ENCODE measurements at regions not wholly inside any gene's neighbourhood (a gene's known extent, or its start where the extent isn't known, plus 50 kb on each side); places are given as distances from the start of the nearest gene placed in this dataset.

- TF ChIP-seq Cebpa-rat (IDR thresholded peaks at IDR 0.05), result no peak
- Histone ChIP-seq H3K4me1 (no peaks in the 10 kb centered on the region), H3K36me3 (no peaks in the 10 kb centered on the region), H4K20me1 (no peaks in the 10 kb centered on the region), H3K9ac (no peak overlapping the region), H3K27ac (no peak overlapping the region), H3K9me3 (replicated peaks in 1 of 11) (no peaks in the 10 kb centered on the region), H3K4me3 (no peak overlapping the region), H3K27me3 (no peaks in the 10 kb centered on the region), H3K4me2 (no peak overlapping the region)
These were observed 298.1 kb downstream of the TGFB2 start for GRCh38 chr1:218643281-218643680.

- Histone ChIP-seq H3K4me2 (no peak overlapping the region), H3K27ac (no peak overlapping the region), H3K27me3 (no peaks in the 10 kb centered on the region), H3K9me3 (replicated peaks in 1 of 11) (no peaks in the 10 kb centered on the region), H3K36me3 (no peaks in the 10 kb centered on the region), H3K4me1 (no peaks in the 10 kb centered on the region), H3K9ac (no peak overlapping the region), H4K20me1 (no peaks in the 10 kb centered on the region), H3K4me3 (no peak overlapping the region)
- no peak for TF ChIP-seq Cebpa-rat (IDR thresholded peaks at IDR 0.05)
These were observed 298.8 kb downstream of the TGFB2 start for GRCh38 chr1:218643926-218644325.

GRCh38 chr1:218646288-218646687 lies 301.2 kb downstream of the TGFB2 start:
- Histone ChIP-seq H3K9me3 (replicated peaks in 1 of 11) (no peaks in the 10 kb centered on the region), H3K4me2 (no peak overlapping the region), H4K20me1 (no peaks in the 10 kb centered on the region), H3K9ac (no peak overlapping the region), H3K4me1 (no peaks in the 10 kb centered on the region), H3K27me3 (no peaks in the 10 kb centered on the region), H3K4me3 (no peak overlapping the region), H3K27ac (no peak overlapping the region), H3K36me3 (no peaks in the 10 kb centered on the region)
- TF ChIP-seq Cebpa-rat (IDR thresholded peaks at IDR 0.05), result no peak

- Histone ChIP-seq H3K4me1 (no peaks in the 10 kb centered on the region), H4K20me1 (no peaks in the 10 kb centered on the region), H3K27me3 (no peaks in the 10 kb centered on the region), H3K27ac (no peak overlapping the region), H3K4me3 (no peak overlapping the region), H3K9ac (no peak overlapping the region), H3K9me3 (replicated peaks in 1 of 11) (no peaks in the 10 kb centered on the region), H3K4me2 (no peak overlapping the region), H3K36me3 (no peaks in the 10 kb centered on the region)
- TF ChIP-seq Cebpa-rat (IDR thresholded peaks at IDR 0.05), result no peak
These were observed 311.3 kb downstream of the TGFB2 start for GRCh38 chr1:218656301-218657037.

GRCh38 chr1:218658269-218658668 lies 313.1 kb downstream of the TGFB2 start:
- H3K4me1 ChIP-seq, result no peaks in the 10 kb centered on the region
- no peaks in the 10 kb centered on the region for H4K20me1 ChIP-seq
- no peaks in the 10 kb centered on the region for H3K9me3 ChIP-seq (replicated peaks in 1 of 11)

GRCh38 chr1:218658899-218659298 lies 313.8 kb downstream of the TGFB2 start:
- Histone ChIP-seq H3K27me3 (no peaks in the 10 kb centered on the region), H3K36me3 (no peaks in the 10 kb centered on the region), H3K4me2 (no peak overlapping the region), H3K9me3 (replicated peaks in 1 of 11) (no peaks in the 10 kb centered on the region), H3K27ac (no peak overlapping the region), H3K4me1 (no peaks in the 10 kb centered on the region), H3K9ac (no peak overlapping the region), H4K20me1 (no peaks in the 10 kb centered on the region), H3K4me3 (no peak overlapping the region)
- no peak for TF ChIP-seq Cebpa-rat (IDR thresholded peaks at IDR 0.05)

More at GRCh38 chr1:218658269-218658668, 313.1 kb downstream of the TGFB2 start:
- no peaks in the 10 kb centered on the region for H3K27me3 ChIP-seq
- no peak overlapping the region for H3K4me3 ChIP-seq
- no peak overlapping the region for H3K9ac ChIP-seq
- no peaks in the 10 kb centered on the region for H3K36me3 ChIP-seq
- H3K4me2 ChIP-seq, result no peak overlapping the region
- TF ChIP-seq Cebpa-rat (IDR thresholded peaks at IDR 0.05), result no peak
- H3K27ac ChIP-seq, result no peak overlapping the region

- Histone ChIP-seq H3K4me2 (no peak overlapping the region), H3K27ac (no peak overlapping the region), H4K20me1 (no peaks in the 10 kb centered on the region), H3K9ac (no peak overlapping the region), H3K4me3 (no peak overlapping the region), H3K9me3 (replicated peaks in 1 of 11) (no peaks in the 10 kb centered on the region), H3K4me1 (no peaks in the 10 kb centered on the region), H3K36me3 (no peaks in the 10 kb centered on the region), H3K27me3 (no peaks in the 10 kb centered on the region)
- TF ChIP-seq Cebpa-rat (IDR thresholded peaks at IDR 0.05), result no peak
These were observed 315.0 kb downstream of the TGFB2 start for GRCh38 chr1:218659911-218660677.

- no peak for TF ChIP-seq Cebpa-rat (IDR thresholded peaks at IDR 0.05)
- Histone ChIP-seq H3K9me3 (replicated peaks in 1 of 11) (no peaks in the 10 kb centered on the region), H3K27ac (no peak overlapping the region), H3K4me1 (no peaks in the 10 kb centered on the region), H3K9ac (no peak overlapping the region), H3K27me3 (no peaks in the 10 kb centered on the region), H3K4me2 (no peak overlapping the region), H4K20me1 (no peaks in the 10 kb centered on the region), H3K4me3 (no peak overlapping the region), H3K36me3 (no peaks in the 10 kb centered on the region)
These were observed 315.5 kb downstream of the TGFB2 start for GRCh38 chr1:218660678-218661053.

GRCh38 chr1:218661411-218661810 lies 316.3 kb downstream of the TGFB2 start:
- Histone ChIP-seq H4K20me1 (no peaks in the 10 kb centered on the region), H3K36me3 (no peaks in the 10 kb centered on the region), H3K4me1 (no peaks in the 10 kb centered on the region), H3K4me3 (no peak overlapping the region), H3K27ac (no peak overlapping the region), H3K4me2 (no peak overlapping the region), H3K9ac (no peak overlapping the region), H3K27me3 (no peaks in the 10 kb centered on the region), H3K9me3 (replicated peaks in 1 of 11) (no peaks in the 10 kb centered on the region)
- no peak for TF ChIP-seq Cebpa-rat (IDR thresholded peaks at IDR 0.05)

Data from BLaER1 treated with 17β-estradiol and CSF1 and Interleukin-3, amounts not matched to agents 10 nM and 100 nM (cell line).